ENCODE measurements at regions not wholly inside any gene's neighbourhood (a gene's known extent, or its start where the extent isn't known, plus 50 kb on each side); places are given as distances from the start of the nearest gene placed in this dataset.
"Not testable (repeated sequence)": the region's sequence is repeated elsewhere in the genome, so short reads cannot be mapped to it uniquely, and the experiment has no call there.

DNA sequence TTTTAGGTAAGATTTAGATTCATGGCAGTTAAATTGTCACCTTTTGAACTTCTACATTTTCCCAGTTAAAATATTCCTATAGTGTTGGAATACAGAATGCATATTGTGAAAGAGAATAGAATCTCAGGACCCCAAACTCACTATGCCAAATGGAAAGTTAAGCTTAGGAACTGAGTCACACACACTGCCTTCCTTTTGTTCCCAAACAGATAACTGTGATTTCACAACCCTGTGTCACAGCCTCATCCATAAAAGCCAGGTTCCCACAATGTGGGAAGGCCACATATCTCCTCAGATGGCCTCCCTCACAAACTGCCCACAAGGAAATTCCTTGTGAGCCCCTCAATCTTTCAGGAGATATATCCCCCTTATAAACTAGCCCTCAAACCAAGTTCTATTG is 94.7 kb upstream of the HPF1 start:
- TF ChIP-seq Cebpa-rat (IDR thresholded peaks at IDR 0.05), result no peak
- Histone ChIP-seq H3K36me3 (no peaks in the 10 kb centered on the region), H3K4me1 (no peaks in the 10 kb centered on the region), H3K9me3 (no peaks in the 10 kb centered on the region), H3K4me3 (no peak overlapping the region), H4K20me1 (no peaks in the 10 kb centered on the region), H3K27me3 (no peaks in the 10 kb centered on the region), H3K4me2 (no peak overlapping the region), H3K9ac (no peak overlapping the region), H3K27ac (no peak overlapping the region)

DNA sequence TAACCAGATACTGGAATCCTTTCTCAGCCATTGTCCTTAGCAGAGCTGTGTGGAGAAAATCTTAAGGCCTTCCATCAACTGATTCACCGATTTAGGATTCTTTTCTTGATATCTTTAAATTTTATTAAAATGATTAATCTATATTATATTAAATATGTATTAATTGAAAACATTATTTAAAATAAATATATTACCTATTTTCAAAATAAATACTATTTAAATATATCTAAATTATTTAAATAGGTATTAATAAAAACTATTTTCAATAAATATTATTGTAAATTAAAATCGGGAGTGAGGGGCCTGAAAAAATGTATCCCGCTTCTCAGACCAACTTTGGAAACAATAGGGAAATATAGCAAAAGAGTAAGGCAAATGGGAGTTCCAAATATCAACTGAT is 94.0 kb upstream of the HPF1 start:
- no peak overlapping the region for H3K4me2 ChIP-seq
- H3K27me3 ChIP-seq, result no peaks in the 10 kb centered on the region
- no peak overlapping the region for H3K4me3 ChIP-seq
- no peaks in the 10 kb centered on the region for H3K9me3 ChIP-seq
- no peaks in the 10 kb centered on the region for H3K36me3 ChIP-seq
- no peaks in the 10 kb centered on the region for H3K4me1 ChIP-seq
- no peak overlapping the region for H3K27ac ChIP-seq
- no peak for TF ChIP-seq Cebpa-rat (IDR thresholded peaks at IDR 0.05)
- no peak overlapping the region for H3K9ac ChIP-seq
- H4K20me1 ChIP-seq, result no peaks in the 10 kb centered on the region

DNA sequence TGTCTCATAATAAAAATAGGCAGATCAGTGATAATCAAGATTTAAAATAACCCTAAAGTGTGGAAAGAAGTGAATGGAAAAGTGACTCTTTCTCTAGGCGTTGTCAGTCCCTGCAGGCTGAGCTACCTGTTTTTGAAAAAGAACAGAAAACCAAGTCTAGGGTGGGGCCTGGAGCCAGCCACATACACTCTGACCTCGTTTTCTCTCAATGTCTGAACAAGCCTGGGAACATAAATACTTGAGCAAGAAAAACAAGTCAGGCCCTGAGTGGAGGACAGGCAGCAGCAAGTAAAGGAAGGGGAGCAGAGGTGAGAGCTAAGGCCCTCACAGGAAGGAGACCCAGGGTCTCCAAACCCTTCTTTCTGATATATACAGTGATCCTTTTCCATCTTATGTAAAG is 91.7 kb upstream of the HPF1 start:
- Histone ChIP-seq H3K9ac (no peak overlapping the region), H3K27ac (no peak overlapping the region), H3K9me3 (no peaks in the 10 kb centered on the region), H3K4me3 (no peak overlapping the region), H3K4me1 (no peaks in the 10 kb centered on the region), H3K36me3 (no peaks in the 10 kb centered on the region), H3K27me3 (no peaks in the 10 kb centered on the region), H4K20me1 (no peaks in the 10 kb centered on the region), H3K4me2 (no peak overlapping the region)
- TF ChIP-seq Cebpa-rat (IDR thresholded peaks at IDR 0.05), result no peak

DNA sequence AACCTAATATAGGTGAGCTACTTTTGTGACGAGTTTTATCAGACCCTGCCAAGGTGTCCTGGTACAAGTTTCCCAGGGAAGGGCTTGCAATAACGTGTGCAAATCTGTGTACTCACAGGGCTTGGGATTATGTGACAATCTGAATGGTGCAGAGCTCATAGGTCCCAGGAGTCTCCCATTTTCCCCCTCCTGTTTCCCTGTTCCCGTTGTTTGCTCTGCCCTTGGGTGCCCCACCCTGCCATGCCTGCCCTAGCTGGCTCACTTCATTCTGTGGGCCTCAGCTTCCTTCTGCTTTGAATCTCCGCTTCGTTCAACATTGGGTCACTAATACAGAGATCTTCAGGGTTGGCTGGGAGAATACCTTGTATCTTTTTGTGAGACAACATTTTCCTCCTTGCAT is 90.3 kb upstream of the HPF1 start:
- no peaks in the 10 kb centered on the region for H3K27me3 ChIP-seq
- no peak overlapping the region for H3K9ac ChIP-seq
- TF ChIP-seq Cebpa-rat (IDR thresholded peaks at IDR 0.05), result no peak
- H3K4me1 ChIP-seq, result no peaks in the 10 kb centered on the region
- no peak overlapping the region for H3K27ac ChIP-seq
- H3K4me2 ChIP-seq, result no peak overlapping the region
- no peaks in the 10 kb centered on the region for H3K9me3 ChIP-seq
- no peak overlapping the region for H3K4me3 ChIP-seq
- H3K36me3 ChIP-seq, result no peaks in the 10 kb centered on the region
- no peaks in the 10 kb centered on the region for H4K20me1 ChIP-seq

DNA sequence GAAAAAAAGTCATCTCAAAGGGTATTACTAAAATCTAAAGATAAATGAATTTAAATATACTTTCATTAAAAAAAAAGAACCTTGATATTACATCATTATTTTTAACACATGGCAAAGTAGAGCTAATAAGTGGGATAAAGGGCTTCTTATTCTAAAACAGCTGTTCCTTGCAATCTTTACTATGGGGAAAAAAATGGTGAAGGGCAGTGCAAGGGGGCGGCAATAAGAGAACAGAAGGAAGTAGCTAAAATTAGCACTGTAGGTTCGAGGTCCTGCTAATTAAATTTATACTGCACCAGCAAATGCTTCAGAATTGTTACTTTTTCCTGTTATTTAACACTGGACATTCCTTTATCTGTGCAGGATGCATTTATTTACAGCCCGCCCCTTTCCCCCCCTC is 89.4 kb upstream of the HPF1 start:
- Histone ChIP-seq H3K4me2 (no peak overlapping the region), H3K4me3 (no peak overlapping the region), H3K9me3 (no peaks in the 10 kb centered on the region), H3K27ac (no peak overlapping the region), H4K20me1 (no peaks in the 10 kb centered on the region), H3K9ac (no peak overlapping the region), H3K4me1 (no peaks in the 10 kb centered on the region), H3K36me3 (no peaks in the 10 kb centered on the region), H3K27me3 (no peaks in the 10 kb centered on the region)
- no peak for TF ChIP-seq Cebpa-rat (IDR thresholded peaks at IDR 0.05)

DNA sequence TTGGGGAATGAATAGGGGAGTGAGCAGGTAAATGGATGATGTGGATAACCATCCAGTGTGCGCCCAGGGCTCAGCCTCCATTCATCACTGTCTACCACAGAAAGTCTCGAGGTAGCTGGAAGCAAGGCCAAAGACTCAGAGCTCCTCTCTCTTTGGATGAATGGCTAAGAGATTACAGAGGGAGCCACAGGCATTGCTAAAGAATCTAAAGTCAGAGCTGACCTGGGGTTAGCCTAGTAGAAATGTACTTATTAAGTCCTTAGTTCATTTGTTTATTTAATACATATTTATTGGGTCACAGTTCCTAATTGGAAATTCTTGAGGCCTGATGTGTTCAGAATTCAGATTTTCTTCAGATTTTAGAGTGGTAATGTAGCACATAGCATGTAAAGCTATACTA is 88.7 kb upstream of the HPF1 start:
- no peak for TF ChIP-seq Cebpa-rat (IDR thresholded peaks at IDR 0.05)
- H3K27ac ChIP-seq, result no peak overlapping the region
- H3K4me3 ChIP-seq, result no peak overlapping the region
- no peaks in the 10 kb centered on the region for H3K27me3 ChIP-seq
- no peak overlapping the region for H3K9ac ChIP-seq
- H3K4me2 ChIP-seq, result no peak overlapping the region
- peaks cover 6% of the 10 kb centered on the region for H3K4me1 ChIP-seq
- no peaks in the 10 kb centered on the region for H4K20me1 ChIP-seq
- no peaks in the 10 kb centered on the region for H3K9me3 ChIP-seq
- H3K36me3 ChIP-seq, result no peaks in the 10 kb centered on the region

DNA sequence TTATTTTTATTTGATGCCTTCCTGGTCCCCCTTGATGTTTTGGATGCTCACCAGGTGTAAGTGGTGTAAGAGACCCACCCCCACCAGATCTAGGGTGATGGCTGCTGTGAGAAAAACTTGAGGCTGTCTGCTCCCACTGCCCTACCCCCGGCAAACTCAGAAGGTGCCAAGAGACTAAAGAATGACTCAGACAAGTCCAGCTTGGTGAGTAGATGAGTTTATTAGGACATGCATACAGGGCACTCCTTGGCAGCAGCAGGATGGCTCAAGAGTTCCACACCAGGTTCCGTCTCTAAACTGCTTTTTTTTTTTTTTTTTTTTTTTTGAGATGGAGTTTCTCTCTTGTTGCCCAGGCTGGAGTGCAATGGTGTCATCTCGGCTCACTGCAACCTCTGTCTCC is 84.0 kb upstream of the HPF1 start:
- Histone ChIP-seq H3K27me3 (no peaks in the 10 kb centered on the region), H3K4me3 (no peak overlapping the region), H3K4me2 (peak overlapping the region; percentile 48), H4K20me1 (no peaks in the 10 kb centered on the region), H3K27ac (no peak overlapping the region), H3K36me3 (no peaks in the 10 kb centered on the region), H3K4me1 (peaks cover 16% of the 10 kb centered on the region), H3K9ac (no peak overlapping the region), H3K9me3 (peaks cover 6% of the 10 kb centered on the region; the same call in 1 of the 2 replicates)
- no peak for TF ChIP-seq Cebpa-rat (IDR thresholded peaks at IDR 0.05)

DNA sequence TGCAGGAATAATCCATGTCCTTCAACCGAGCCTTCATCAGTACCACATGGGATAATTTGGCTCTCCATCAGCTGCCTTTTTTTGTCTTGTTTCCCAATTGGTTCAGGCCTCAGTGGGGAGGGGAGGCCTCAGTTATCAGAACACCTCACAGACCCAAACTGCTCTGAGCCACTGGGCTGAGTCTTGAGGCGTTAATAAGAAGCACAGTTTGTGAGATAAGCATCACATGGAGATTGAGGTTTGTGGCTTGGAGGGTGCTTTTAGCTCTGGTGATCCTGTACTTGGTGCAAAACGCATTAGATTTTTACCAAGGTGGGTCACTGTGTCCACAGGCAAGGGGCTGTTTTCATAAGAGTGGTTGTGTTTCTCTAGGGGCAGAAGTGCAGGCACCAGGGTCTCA is 82.8 kb upstream of the HPF1 start:
- Histone ChIP-seq H3K27ac (no peak overlapping the region), H3K4me3 (no peak overlapping the region), H3K9me3 (peaks cover 6% of the 10 kb centered on the region; the same call in 1 of the 2 replicates), H3K27me3 (no peaks in the 10 kb centered on the region), H3K4me1 (peaks cover 16% of the 10 kb centered on the region), H3K36me3 (no peaks in the 10 kb centered on the region), H3K4me2 (0 out of 2 replicates have a peak overlapping the region, but pooled peaks have one; percentile 11), H3K9ac (no peak overlapping the region), H4K20me1 (no peaks in the 10 kb centered on the region)
- no peak for TF ChIP-seq Cebpa-rat (IDR thresholded peaks at IDR 0.05)

DNA sequence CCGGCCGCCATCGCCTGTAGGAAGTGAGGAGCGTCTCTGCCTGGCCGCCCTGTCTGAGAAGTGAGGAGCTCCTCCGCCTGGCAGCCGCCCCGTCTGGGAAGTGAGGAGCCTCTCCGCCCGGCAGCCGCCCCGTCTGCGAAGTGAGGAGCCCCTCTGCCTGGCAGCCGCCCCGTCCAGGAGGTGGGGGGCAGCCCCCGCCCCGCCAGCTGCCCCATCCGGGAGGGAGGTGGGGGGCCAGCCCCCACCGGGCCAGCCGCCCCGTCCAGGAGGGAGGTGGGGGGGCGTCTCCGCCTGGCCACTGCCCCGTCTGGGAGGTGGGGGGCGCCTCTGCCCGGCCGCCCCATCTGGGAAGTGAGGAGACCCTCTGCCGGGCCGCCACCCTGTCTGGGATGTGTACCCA is 70.6 kb upstream of the HPF1 start:
- not testable (repeated sequence) for H3K27me3 ChIP-seq, H3K9me3 ChIP-seq, H3K9ac ChIP-seq, H3K4me1 ChIP-seq, H3K36me3 ChIP-seq, H3K4me3 ChIP-seq, H4K20me1 ChIP-seq, H3K4me2 ChIP-seq, H3K27ac ChIP-seq

DNA sequence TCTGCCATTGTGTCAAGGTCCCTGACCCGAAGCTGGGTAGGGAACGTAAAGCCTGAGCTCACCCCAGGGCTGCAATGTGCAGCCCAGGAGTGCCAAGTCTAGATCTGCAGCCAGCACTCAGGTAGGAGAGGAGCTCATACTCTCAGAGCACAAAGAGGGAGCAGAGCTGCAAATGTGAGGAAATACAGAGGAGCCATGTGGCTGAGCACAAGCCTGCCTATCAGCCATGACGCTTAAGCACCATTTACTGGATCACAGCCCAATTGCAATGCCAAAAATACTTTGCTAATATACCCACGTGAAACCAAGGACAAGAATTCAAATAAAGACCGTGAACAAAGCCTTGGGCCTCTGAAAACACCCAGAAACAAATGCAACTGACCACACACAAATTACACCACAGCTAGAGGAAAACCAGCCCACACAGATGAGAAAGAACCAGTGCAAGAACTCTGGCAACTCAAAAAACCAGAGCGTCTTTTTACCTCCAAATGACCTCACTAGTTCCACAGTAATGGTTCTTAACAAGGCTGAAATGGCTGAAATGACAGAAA is 69.0 kb upstream of the HPF1 start:
- no peaks in the 10 kb centered on the region for H4K20me1 ChIP-seq
- no peak overlapping the region for H3K9ac ChIP-seq
- no peak overlapping the region for H3K4me2 ChIP-seq
- H3K27ac ChIP-seq, result no peak overlapping the region
- no peaks in the 10 kb centered on the region for H3K36me3 ChIP-seq
- no peak overlapping the region for H3K4me3 ChIP-seq
- H3K27me3 ChIP-seq, result no peaks in the 10 kb centered on the region
- TF ChIP-seq Cebpa-rat (IDR thresholded peaks at IDR 0.05), result no peak
- H3K4me1 ChIP-seq, result no peaks in the 10 kb centered on the region
- peaks cover 6% of the 10 kb centered on the region for H3K9me3 ChIP-seq

DNA sequence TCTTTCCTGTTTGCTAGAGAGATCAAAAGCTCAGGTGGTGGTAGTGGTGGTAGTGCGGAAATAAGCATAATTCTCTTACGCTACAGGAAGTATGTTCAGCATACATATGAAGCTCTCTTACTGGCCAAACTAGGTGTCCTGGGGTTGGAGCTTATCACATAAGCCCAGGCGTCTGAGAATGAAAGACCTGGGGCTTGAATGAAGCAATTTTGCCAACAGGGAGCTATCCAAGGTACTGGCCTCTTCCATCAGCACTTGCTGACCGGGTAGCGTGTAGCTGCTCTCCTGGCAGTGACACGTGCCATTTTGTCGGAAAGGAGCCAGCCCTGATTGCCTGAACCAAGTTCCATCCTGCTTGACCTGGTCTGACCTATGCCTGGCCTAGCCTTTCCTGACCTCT is 65.9 kb upstream of the HPF1 start:
- no peaks in the 10 kb centered on the region for H4K20me1 ChIP-seq
- no peak overlapping the region for H3K4me3 ChIP-seq
- H3K9ac ChIP-seq, result no peak overlapping the region
- H3K4me2 ChIP-seq, result no peak overlapping the region
- no peaks in the 10 kb centered on the region for H3K27me3 ChIP-seq
- peaks cover 10% of the 10 kb centered on the region for H3K4me1 ChIP-seq
- no peaks in the 10 kb centered on the region for H3K36me3 ChIP-seq
- H3K9me3 ChIP-seq, result peaks cover 6% of the 10 kb centered on the region
- TF ChIP-seq Cebpa-rat (IDR thresholded peaks at IDR 0.05), result no peak
- H3K27ac ChIP-seq, result no peak overlapping the region
